Spinal cord (tissue), 10 donors: ENCODE measurements at regions not wholly inside any gene's neighbourhood (a gene's known extent, or its start where the extent isn't known, plus 50 kb on each side); places are given as distances from the start of the nearest gene placed in this dataset. TPM values are rescaled to one million over a fixed set of nuclear protein-coding genes. Genes with fewer than 3 reads are reported as not detected.

ENCODE experiments used
- DNase-seq, 6 donors: peaks; one replicate each; pipeline versions ENCODE4 v3.0.0 to v3.0.0-alpha.2; 2013 to 2015; ENCODE audit warnings: low spot score in 6 of 6, low read depth in 4 of 6
- H3K27ac ChIP-seq: one replicate; pipeline ENCODE4 v1.5.1; 2013; ENCODE audit warnings: low read depth, low read length, control low read depth
- H3K27me3 ChIP-seq: one replicate; pipeline ENCODE4 v1.6.1; 2013; ENCODE audit warnings: low read length; ENCODE audit not compliant: control insufficient read depth, insufficient read depth
- H3K36me3 ChIP-seq: one replicate; pipeline ENCODE4 v1.6.1; 2013; ENCODE audit warnings: low read length; ENCODE audit not compliant: control insufficient read depth, insufficient read depth
- H3K4me1 ChIP-seq: one replicate; pipeline ENCODE4 v1.6.1; 2013; ENCODE audit warnings: low read length; ENCODE audit not compliant: control insufficient read depth, insufficient read depth
- H3K4me3 ChIP-seq: one replicate; pipeline ENCODE4 v1.5.1; 2013; ENCODE audit warnings: low read depth, low read length, control low read depth
- H3K9me3 ChIP-seq: one replicate; pipeline ENCODE4 v1.6.1; 2013; ENCODE audit warnings: low read length; ENCODE audit not compliant: control insufficient read depth, insufficient read depth
- WGBS: methylation state at CpG from one replicate; pipeline ENCODE4 v1.1.5; 2013; ENCODE audit warnings: missing lambda C conversion rate; ENCODE audit not compliant: insufficient coverage; 5-methylcytosine and 5-hydroxymethylcytosine counted together
- small RNA-seq: library from RNA; depleted of rRNA; stranded (forward); fragments of <200 nt; gene quantifications from one replicate; pipeline ENCODE3, GENCODE V24; 2014; ENCODE audit warnings: low replicate concordance
- donor health status: healthy.

DNA sequence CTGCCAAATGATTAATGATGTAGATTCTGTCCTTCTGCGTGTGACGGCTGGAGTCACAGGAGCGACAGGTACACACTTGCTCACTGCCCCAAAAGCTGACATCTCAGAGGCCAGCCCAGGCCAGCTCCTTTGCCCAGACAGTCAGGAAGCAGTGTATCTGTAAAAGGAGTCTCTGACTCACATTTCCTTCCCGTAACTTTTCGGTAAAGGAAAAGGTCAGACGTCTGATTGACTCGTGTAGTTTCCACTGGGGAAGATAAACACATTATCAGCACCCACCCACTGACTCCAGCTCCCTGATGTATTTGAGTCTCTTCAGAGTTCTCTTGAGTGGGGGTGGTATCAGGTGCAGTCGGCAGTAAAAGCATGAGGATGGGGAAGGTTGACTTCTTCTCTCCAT lies 64.4 kb upstream of the WWC1 start:
- no peak for DNase-seq
- Histone ChIP-seq H3K27ac (no peak overlapping the region), H3K4me3 (no peak overlapping the region), H3K36me3 (peaks cover 17% of the 10 kb centered on the region), H3K27me3 (no peaks in the 10 kb centered on the region), H3K4me1 (no peaks in the 10 kb centered on the region), H3K9me3 (no peaks in the 10 kb centered on the region)
- 73% methylated on average over 3 of the region's 8 CpGs for WGBS

DNA sequence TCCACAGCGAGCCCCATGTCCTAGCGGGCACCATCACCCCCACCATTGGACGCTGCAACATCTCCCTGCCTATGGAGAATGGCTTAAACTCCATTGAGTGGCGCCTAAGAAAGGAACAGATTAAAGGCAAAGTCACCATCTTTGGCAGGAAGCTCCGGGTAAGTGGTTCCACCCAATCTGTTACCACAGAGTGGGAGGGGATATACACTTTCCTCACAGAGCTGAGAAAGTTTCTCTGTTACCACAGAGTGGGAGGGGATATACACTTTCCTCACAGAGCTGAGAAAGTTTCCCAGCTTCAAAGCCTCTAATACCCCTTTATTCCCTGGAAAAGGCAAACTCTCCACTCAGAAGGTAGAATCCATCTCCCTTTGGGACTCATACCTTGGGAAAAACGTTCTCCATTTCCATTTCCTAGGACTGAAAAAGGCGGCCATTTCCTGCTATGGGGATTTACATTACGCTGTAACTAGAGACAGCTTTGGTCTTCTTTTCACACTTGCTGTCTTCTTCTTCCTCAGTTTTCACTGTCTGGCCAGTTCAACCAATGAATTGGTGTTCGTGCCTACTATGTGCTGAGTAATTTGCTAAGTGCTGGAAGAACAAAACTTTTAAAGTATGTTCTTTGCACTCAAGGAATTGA lies 63.4 kb upstream of the WWC1 start:
- Histone ChIP-seq H3K27ac (no peak overlapping the region), H3K4me3 (no peak overlapping the region), H3K4me1 (no peaks in the 10 kb centered on the region), H3K9me3 (no peaks in the 10 kb centered on the region), H3K36me3 (peaks cover 20% of the 10 kb centered on the region), H3K27me3 (no peaks in the 10 kb centered on the region)
- DNase-seq: no peak
- WGBS: 76% methylated on average over 4 of the region's 9 CpGs

DNA sequence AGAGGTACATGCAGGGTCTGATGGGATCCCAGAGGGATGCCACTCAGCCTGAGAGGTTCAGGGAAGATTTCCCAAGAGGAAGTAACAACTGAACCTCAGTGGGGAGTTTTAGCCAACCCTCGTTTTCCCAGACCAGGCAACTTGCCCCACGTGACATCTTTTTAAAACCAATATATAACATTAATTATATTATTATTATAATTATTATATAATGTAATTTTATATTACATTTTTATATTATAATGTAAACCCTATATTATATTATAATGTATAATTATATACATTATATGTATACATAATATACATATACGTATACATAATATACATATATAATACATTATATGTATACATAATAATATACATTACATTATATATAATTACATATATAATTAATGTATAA lies 62.8 kb upstream of the WWC1 start:
- H3K36me3 ChIP-seq: peaks cover 20% of the 10 kb centered on the region
- DNase-seq: no peak
- no CpG with 5 or more reads among the region's 3 CpGs for WGBS
- H3K9me3 ChIP-seq: no peaks in the 10 kb centered on the region
- H3K27me3 ChIP-seq: no peaks in the 10 kb centered on the region
- no peak overlapping the region for H3K4me3 ChIP-seq
- no peaks in the 10 kb centered on the region for H3K4me1 ChIP-seq
- H3K27ac ChIP-seq: no peak overlapping the region

DNA sequence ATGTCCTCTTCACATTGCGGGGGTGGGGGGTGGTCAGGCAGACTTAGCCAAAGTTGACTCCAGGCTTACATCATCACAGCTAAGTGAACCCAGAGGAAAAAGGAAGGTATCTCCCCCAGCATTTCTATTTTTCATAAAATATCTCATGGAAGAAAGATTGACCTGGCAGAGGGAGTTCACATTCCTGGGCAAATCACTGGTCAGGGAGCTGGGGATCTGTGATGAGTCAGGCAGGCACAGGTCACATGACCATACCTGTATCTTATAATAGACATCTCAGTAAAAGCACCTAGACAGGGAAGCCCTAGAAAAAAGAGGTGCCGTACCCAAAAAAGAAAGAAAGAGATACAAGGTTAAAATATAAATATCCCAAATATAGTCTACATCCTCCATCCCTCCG lies 57.3 kb upstream of the WWC1 start:
- no peak for DNase-seq
- H3K4me3 ChIP-seq: no peak overlapping the region
- no peak overlapping the region for H3K27ac ChIP-seq
- no peaks in the 10 kb centered on the region for H3K27me3 ChIP-seq
- H3K36me3 ChIP-seq: peaks cover 9% of the 10 kb centered on the region
- no peaks in the 10 kb centered on the region for H3K9me3 ChIP-seq
- H3K4me1 ChIP-seq: no peaks in the 10 kb centered on the region
- WGBS: no CpG with 5 or more reads among the region's 3 CpGs

DNA sequence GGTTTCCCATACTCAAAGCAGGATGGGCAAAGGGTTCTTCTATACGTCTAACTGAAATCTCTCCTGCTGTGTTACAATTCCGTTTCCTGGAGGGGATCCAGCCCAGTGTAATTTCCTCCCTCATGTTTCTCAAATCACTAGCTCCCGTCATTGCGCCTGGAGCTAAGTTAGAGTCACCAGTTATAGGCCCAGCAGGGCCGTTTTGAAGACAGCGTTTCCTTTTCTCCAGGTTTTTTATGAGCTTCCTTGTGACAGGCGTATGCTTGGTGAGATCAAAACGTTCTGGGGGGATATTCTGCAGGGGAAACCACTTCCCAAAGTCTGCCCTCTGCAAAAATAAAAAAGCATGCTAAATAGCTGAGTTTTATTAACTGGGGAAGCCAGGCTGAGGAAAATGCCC lies 53.0 kb upstream of the WWC1 start:
- H3K36me3 ChIP-seq: no peaks in the 10 kb centered on the region
- peak in 3 of 6 donors; percentile 26 to 95 (median 39) for DNase-seq
- no peak overlapping the region for H3K27ac ChIP-seq
- no peaks in the 10 kb centered on the region for H3K9me3 ChIP-seq
- WGBS: 43% methylated on average over 5 of the region's 8 CpGs
- no peak overlapping the region for H3K4me3 ChIP-seq
- H3K4me1 ChIP-seq: no peaks in the 10 kb centered on the region
- no peaks in the 10 kb centered on the region for H3K27me3 ChIP-seq

DNA sequence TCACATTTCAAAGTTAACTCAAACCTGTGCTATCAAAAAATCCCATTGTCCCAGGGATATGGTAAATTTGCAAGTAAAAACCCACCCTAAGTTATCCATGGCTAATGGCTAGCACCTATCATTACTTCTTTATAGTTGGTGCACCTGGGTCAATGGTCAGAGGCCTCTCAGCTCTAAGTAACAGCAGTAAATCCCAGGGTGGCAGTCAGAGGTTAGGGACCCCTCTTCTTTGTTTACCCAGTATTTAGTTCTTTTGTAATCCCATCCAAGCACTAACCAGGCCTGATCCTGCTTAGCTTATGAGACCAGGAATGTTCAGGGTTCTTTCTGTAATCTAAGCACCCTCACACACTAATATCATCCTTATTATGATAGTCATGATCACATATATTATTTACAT lies 52.1 kb upstream of the WWC1 start:
- no peaks in the 10 kb centered on the region for H3K27me3 ChIP-seq
- no peak overlapping the region for H3K27ac ChIP-seq
- no peak for DNase-seq
- H3K9me3 ChIP-seq: no peaks in the 10 kb centered on the region
- no peaks in the 10 kb centered on the region for H3K4me1 ChIP-seq
- H3K36me3 ChIP-seq: peaks cover 4% of the 10 kb centered on the region
- H3K4me3 ChIP-seq: no peak overlapping the region

Small RNA genes in the stretch of these regions (small RNA-seq; reads per million reads assigned to genes)
- gene AC026403.1 (not detected), gene RF00561 (not detected), gene RN7SKP60 (not detected), gene RNU6-168P (not detected), gene RNU6-209P (not detected)
